Endothelial cell of umbilical vein (primary cell): ENCODE measurements at regions not wholly inside any gene's neighbourhood (a gene's known extent, or its start where the extent isn't known, plus 50 kb on each side); places are given as distances from the start of the nearest gene placed in this dataset.

ENCODE experiments used
- BruUV-seq: library from RNA; stranded (reverse); fragments of 400-500 nt; replicated peaks from 2 replicates; lab custom pipeline; 2021; lab: Mats Ljungman, UMichigan
- CTCF ChIA-PET: fragments of 300-600, 350-600 bp; sonication (Branson Sonifier 250); formaldehyde crosslinking; loops from one replicate; lab custom pipeline; 2021; ENCODE audit warnings: antibody characterized with exemption, inconsistent platforms; lab: Charles Lee
- POLR2A ChIA-PET: fragments of 300-600, 350-600 bp; sonication (Branson Sonifier 250); formaldehyde crosslinking; loops from one replicate; lab custom pipeline; 2021; ENCODE audit warnings: antibody characterized with exemption, inconsistent platforms; lab: Charles Lee
- DNase-seq: peaks from one replicate; pipeline ENCODE4 v3.0.0-alpha.2; 2011; ENCODE audit warnings: low read depth, low spot score
- FAIRE-seq: peaks from 2 replicates; lab custom pipeline; 2011; peaks lifted over from hg19 to GRCh38; lab: Jason Lieb, UNC
- H2AFZ ChIP-seq: 2 replicates; pipeline ENCODE4 v1.6.0; 2012; ENCODE audit warnings: low read depth, low read length, control low read depth, inconsistent platforms
- H3K27ac ChIP-seq: 2 replicates; pipeline ENCODE4 v1.5.1; 2011; ENCODE audit warnings: low read depth, mild to moderate bottlenecking, control low read depth, low read length, moderate library complexity; ENCODE audit not compliant: insufficient read depth
- H3K27me3 ChIP-seq, 2 experiments: 2 replicates each; pipeline versions ENCODE4 v1.6.0 to v1.6.1; 2011; ENCODE audit warnings: low read length in 2 of 2, mixed read lengths in 1 of 2; ENCODE audit not compliant: control insufficient read depth in 2 of 2, insufficient read depth in 2 of 2
- H3K36me3 ChIP-seq, 2 experiments: 2 replicates in 1 of 2; 3 replicates in 1 of 2; pipeline ENCODE4 v1.5.1; 2011; ENCODE audit warnings: low read length in 2 of 2, mild to moderate bottlenecking in 1 of 2, moderate library complexity in 1 of 2; ENCODE audit not compliant: control insufficient read depth in 2 of 2, insufficient read depth in 2 of 2; ENCODE audit errors: extremely low read depth in 1 of 2
- H3K4me1 ChIP-seq: 3 replicates; pipeline ENCODE4 v1.5.1; 2011; ENCODE audit warnings: mild to moderate bottlenecking, low read length; ENCODE audit not compliant: control insufficient read depth, insufficient read depth; ENCODE audit errors: extremely low read depth
- H3K4me2 ChIP-seq: 2 replicates; pipeline ENCODE4 v1.6.1; 2011; ENCODE audit warnings: low read length, control low read depth, mixed read lengths; ENCODE audit not compliant: insufficient read depth
- H3K4me3 ChIP-seq, 3 experiments: fragments of 200-600 bp in 1 of 3; sonication (generic), shearing (Covaris generic) in 1 of 3; replicated peaks in 1 of 3; 2 replicates each; pipeline ENCODE4 v1.5.1; 2011 to 2016; ENCODE audit warnings: control low read depth in 3 of 3, low read length in 3 of 3, mild to moderate bottlenecking in 2 of 3, inconsistent platforms in 1 of 3, low read depth in 1 of 3, moderate library complexity in 1 of 3; ENCODE audit not compliant: insufficient read depth in 1 of 3
- H3K79me2 ChIP-seq: 2 replicates; pipeline ENCODE4 v1.6.0; 2012; ENCODE audit warnings: low read length, inconsistent platforms; ENCODE audit not compliant: control insufficient read depth, insufficient read depth
- H3K9ac ChIP-seq: replicated peaks from 2 replicates; pipeline ENCODE3; 2011; ENCODE audit warnings: low read length, control low read depth; ENCODE audit not compliant: insufficient read depth; ENCODE audit errors: extremely low read depth
- H3K9me1 ChIP-seq: replicated peaks from 3 replicates; pipeline ENCODE4 v1.6.0; 2011; ENCODE audit warnings: mild to moderate bottlenecking, low read length; ENCODE audit not compliant: control insufficient read depth, insufficient read depth; ENCODE audit errors: extremely low read depth
- H3K9me3 ChIP-seq: replicated peaks from 2 replicates; pipeline ENCODE4 v1.5.1; 2012; ENCODE audit warnings: low read length, inconsistent platforms; ENCODE audit not compliant: control insufficient read depth, insufficient read depth
- H4K20me1 ChIP-seq: replicated peaks from 2 replicates; pipeline ENCODE3; 2011; ENCODE audit warnings: mild to moderate bottlenecking, low read length; ENCODE audit not compliant: control insufficient read depth, insufficient read depth; ENCODE audit errors: extremely low read depth
- CTCF ChIP-seq, 2 donors: IDR thresholded peaks; 1 replicate in 1 of 2; 2 replicates in 1 of 2; pipeline ENCODE4 v1.5.1; 2011; ENCODE audit warnings: low read length in 2 of 2, mild to moderate bottlenecking in 2 of 2, moderate library complexity in 2 of 2, control low read depth in 1 of 2, inconsistent platforms in 1 of 2, low read depth in 1 of 2; ENCODE audit not compliant: insufficient read depth in 1 of 2; ENCODE audit errors: extremely low read depth in 1 of 2
- EZH2 ChIP-seq: IDR thresholded peaks from 2 replicates; pipeline ENCODE4 v1.6.1; 2012; ENCODE audit warnings: borderline replicate concordance, low read depth, mild to moderate bottlenecking, moderate library complexity, low read length, inconsistent platforms; ENCODE audit not compliant: severe bottlenecking
- FOS ChIP-seq: IDR thresholded peaks from 2 replicates; pipeline ENCODE4 v1.6.1; 2011; ENCODE audit warnings: mild to moderate bottlenecking, low read length, moderate library complexity, borderline replicate concordance; ENCODE audit not compliant: insufficient read depth
- GATA2 ChIP-seq: IDR thresholded peaks from 2 replicates; pipeline ENCODE4 v1.7.0; 2011; ENCODE audit warnings: low read depth, mild to moderate bottlenecking, moderate library complexity, mixed read lengths, low read length; ENCODE audit not compliant: insufficient read length, insufficient read depth
- JUN ChIP-seq: IDR thresholded peaks from 2 replicates; pipeline ENCODE4 v1.6.1; 2011; ENCODE audit warnings: borderline replicate concordance, low read depth; ENCODE audit not compliant: insufficient read length, insufficient read depth
- MYC ChIP-seq: IDR thresholded peaks from one replicate; pipeline ENCODE4 v1.6.1; 2011; ENCODE audit warnings: mild to moderate bottlenecking, low read depth, low read length
- POLR2A ChIP-seq: IDR thresholded peaks from 2 replicates; pipeline ENCODE4 v1.6.1; 2012; ENCODE audit warnings: low read depth, mild to moderate bottlenecking, control low read depth, low read length
- POLR2AphosphoS5 ChIP-seq: IDR thresholded peaks from 2 replicates; pipeline ENCODE4 v1.6.1; 2012; ENCODE audit warnings: low read depth, mild to moderate bottlenecking, control low read depth, low read length, moderate library complexity; ENCODE audit not compliant: insufficient read depth
- dilution Hi-C: fragments of 300-500 bp; cut with MboI; formaldehyde crosslinking; loops from one replicate; pipeline ENCODE4 v1.15.0; 2019; ENCODE audit warnings: low sequenced_read_pairs; ENCODE audit not compliant: extremely low pct_ligation_motif_present
- intact Hi-C: fragments of 100-400 bp; cut with micrococcal nuclease; formaldehyde crosslinking; loops from one replicate; pipeline ENCODE4 v1.10.0; 2022
- TF ChIP-seq, protein P1 (sequence below): IDR thresholded peaks from 2 replicates; pipeline ENCODE4 v1.6.1; 2011; ENCODE audit not compliant: insufficient read depth, insufficient read length

DNA sequence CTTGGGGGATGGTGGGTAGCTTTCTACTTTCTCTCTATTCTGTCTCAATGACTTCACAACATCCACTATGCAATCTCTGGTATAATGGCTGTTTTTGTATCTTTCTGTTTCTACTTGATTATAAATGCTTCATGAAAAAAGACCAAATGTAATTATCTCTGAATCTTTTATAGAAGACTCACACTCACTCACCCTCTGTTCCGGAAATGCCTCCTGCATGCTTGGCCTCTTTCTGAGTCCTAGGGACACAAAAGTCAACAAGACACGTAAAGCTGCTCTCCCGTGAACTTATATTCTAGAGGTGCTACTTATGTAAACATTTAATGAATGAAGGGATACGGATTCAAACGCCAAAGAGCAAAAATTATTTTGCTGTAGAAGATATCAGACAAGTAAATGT, 502.2 kb upstream of the SOX11 start:
- Histone ChIP-seq H3K79me2 (no peaks in the 10 kb centered on the region), H4K20me1 (no peaks in the 10 kb centered on the region), H2AFZ (no peak overlapping the region), H3K4me2 (no peak overlapping the region), H3K36me3 (no peaks in the 10 kb centered on the region), H3K9me1 (no peaks in the 10 kb centered on the region), H3K27ac (peak overlapping the region; percentile 20), H3K4me1 (no peaks in the 10 kb centered on the region), H3K9ac (no peak overlapping the region), H3K4me3 (no peak overlapping the region), H3K27me3 (no peaks in the 10 kb centered on the region), H3K9me3 (no peaks in the 10 kb centered on the region)
- intact Hi-C loops (no loop called here), dilution Hi-C loops (no loop called here)
- DNase-seq (peak; percentile 2), FAIRE-seq (no peak)
- BruUV-seq, result no TSS peak
- POLR2A ChIA-PET, result no interaction called here
- CTCF ChIA-PET, result no interaction called here
- no peak for TF ChIP-seq GATA2
- TF ChIP-seq MYC, result no peak
- no peak for TF ChIP-seq JUN
- no peak for TF ChIP-seq FOS

GRCh38 chr2:5195636-5196035, 496.5 kb upstream of the SOX11 start:
- no peak overlapping the region for H3K4me2 ChIP-seq
- no peak overlapping the region for H3K4me3 ChIP-seq
- intact Hi-C loops (no loop called here), dilution Hi-C loops (no loop called here)
- FAIRE-seq (no peak), DNase-seq (no peak)
- H3K27me3 ChIP-seq, result no peaks in the 10 kb centered on the region
- H3K4me1 ChIP-seq, result no peaks in the 10 kb centered on the region
- POLR2A ChIA-PET, result no interaction called here
- H3K9ac ChIP-seq, result no peak overlapping the region
- no peaks in the 10 kb centered on the region for H3K79me2 ChIP-seq
- no peak overlapping the region for H2AFZ ChIP-seq
- H4K20me1 ChIP-seq, result no peaks in the 10 kb centered on the region
- H3K36me3 ChIP-seq, result no peaks in the 10 kb centered on the region
- TF ChIP-seq, protein P1, sequence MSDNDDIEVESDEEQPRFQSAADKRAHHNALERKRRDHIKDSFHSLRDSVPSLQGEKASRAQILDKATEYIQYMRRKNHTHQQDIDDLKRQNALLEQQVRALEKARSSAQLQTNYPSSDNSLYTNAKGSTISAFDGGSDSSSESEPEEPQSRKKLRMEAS, result no peak
- TF ChIP-seq POLR2AphosphoS5 (no peak), FOS (no peak), POLR2A (no peak), CTCF (IDR thresholded peaks at IDR 0.05; ENCODE audit: extremely low read depth in 1 of 2, insufficient read depth in 1 of 2, low read depth in 1 of 2, low read length in 2 of 2) (no peak), EZH2 (no peak), JUN (no peak), GATA2 (no peak), MYC (no peak)
- no peaks in the 10 kb centered on the region for H3K9me3 ChIP-seq
- CTCF ChIA-PET, result no interaction called here
- no peak overlapping the region for H3K27ac ChIP-seq
- BruUV-seq, result no TSS peak
- no peaks in the 10 kb centered on the region for H3K9me1 ChIP-seq
